GM23338 (cell line): ENCODE measurements at regions not wholly inside any gene's neighbourhood (a gene's known extent, or its start where the extent isn't known, plus 50 kb on each side); places are given as distances from the start of the nearest gene placed in this dataset.

ENCODE experiments used
- ATAC-seq: fragments of 200-7000 bp; cut with Tn5 transposase; 3 replicates; pipeline ENCODE4 v1.9.1; 2020
- DNase-seq: peaks from one replicate; pipeline ENCODE4 v3.0.0-alpha.2; 2015; ENCODE audit warnings: low spot score
- H2AFZ ChIP-seq: fragments of 200-600 bp; sonication (generic); 2 replicates; pipeline ENCODE4 v1.8.0; 2016; ENCODE audit warnings: antibody characterized with exemption, mild to moderate bottlenecking, moderate library complexity
- H3F3A ChIP-seq: fragments of 200-600 bp; sonication (generic); replicated peaks from 2 replicates; pipeline ENCODE4 v1.8.0; 2017; ENCODE audit warnings: antibody characterized with exemption, mixed run types, low read depth
- H3K27ac ChIP-seq: fragments of 200-600 bp; sonication (generic); 2 replicates; pipeline ENCODE4 v1.6.1; 2016; ENCODE audit warnings: low read depth
- H3K27me3 ChIP-seq: fragments of 200-600 bp; sonication (generic); 2 replicates; pipeline ENCODE4 v1.8.0; 2016; ENCODE audit warnings: mild to moderate bottlenecking, mixed run types, moderate library complexity; ENCODE audit not compliant: insufficient read depth
- H3K36me3 ChIP-seq: fragments of 200-600 bp; sonication (generic); 2 replicates; pipeline ENCODE4 v1.8.0; 2016; ENCODE audit warnings: mild to moderate bottlenecking; ENCODE audit not compliant: insufficient read depth
- H3K4me1 ChIP-seq: fragments of 200-600 bp; sonication (generic); 2 replicates; pipeline ENCODE4 v1.8.0; 2016; ENCODE audit warnings: mild to moderate bottlenecking, moderate library complexity; ENCODE audit not compliant: insufficient read depth
- H3K4me2 ChIP-seq: fragments of 200-600 bp; sonication (generic); 2 replicates; pipeline ENCODE4 v1.7.1; 2017; ENCODE audit warnings: mixed run types
- H3K4me3 ChIP-seq: fragments of 200-600 bp; sonication (generic); 2 replicates; pipeline ENCODE4 v1.6.1; 2016; ENCODE audit warnings: mixed run types
- H3K79me2 ChIP-seq: fragments of 200-600 bp; sonication (generic); replicated peaks from 2 replicates; pipeline ENCODE4 v1.8.0; 2017; ENCODE audit warnings: mild to moderate bottlenecking; ENCODE audit not compliant: insufficient read depth
- H3K9me2 ChIP-seq: fragments of 200-600 bp; sonication (generic); 2 replicates; pipeline ENCODE4 v1.8.0; 2017; ENCODE audit not compliant: insufficient read depth
- H4K20me1 ChIP-seq: fragments of 200-600 bp; sonication (generic); replicated peaks from 2 replicates; pipeline ENCODE4 v1.8.0; 2017; ENCODE audit warnings: mild to moderate bottlenecking; ENCODE audit not compliant: insufficient read depth
- H3K27ac Mint-ChIP-seq: 2 replicates; pipeline ENCODE4 v1.8.0; 2020; ENCODE audit warnings: inconsistent platforms, mild to moderate bottlenecking, moderate library complexity, mixed read lengths
- H3K27me3 Mint-ChIP-seq: 3 replicates; pipeline ENCODE4 v1.8.0; 2022; ENCODE audit warnings: low read depth, mild to moderate bottlenecking, moderate library complexity, mixed read lengths, inconsistent platforms; ENCODE audit not compliant: insufficient read depth, poor library complexity
- H3K36me3 Mint-ChIP-seq: 3 replicates; pipeline ENCODE4 v1.8.0; 2021; ENCODE audit warnings: low read depth, mild to moderate bottlenecking, inconsistent platforms, moderate library complexity, mixed read lengths
- H3K4me1 Mint-ChIP-seq: 3 replicates; pipeline ENCODE4 v1.8.0; 2020; ENCODE audit warnings: mild to moderate bottlenecking, inconsistent platforms, mixed read lengths
- H3K4me3 Mint-ChIP-seq: 3 replicates; pipeline ENCODE4 v1.8.0; 2021; ENCODE audit warnings: moderate library complexity, mild to moderate bottlenecking, inconsistent platforms, mixed read lengths
- H3K9me3 Mint-ChIP-seq: 3 replicates; pipeline ENCODE4 v1.8.0; 2020; ENCODE audit warnings: moderate library complexity, mild to moderate bottlenecking, inconsistent platforms, mixed read lengths
- CREB1 ChIP-seq: fragments of 250-450 bp; sonication (Bioruptor Pico); IDR thresholded peaks from 2 replicates; pipeline ENCODE4 v1.5.0; 2020; ENCODE audit warnings: low read depth, mild to moderate bottlenecking, moderate library complexity
- EZH2 ChIP-seq: fragments of 200-600 bp; sonication (generic); IDR thresholded peaks from one replicate; pipeline ENCODE4 v1.8.0; 2017; ENCODE audit warnings: antibody characterized with exemption, mild to moderate bottlenecking, low read depth; ENCODE audit not compliant: unreplicated experiment
- EZH2phosphoT487 ChIP-seq: fragments of 200-600 bp; sonication (generic); IDR thresholded peaks from one replicate; pipeline ENCODE4 v1.8.1; 2018; ENCODE audit warnings: antibody characterized with exemption; ENCODE audit not compliant: unreplicated experiment
- JUNB ChIP-seq: IDR thresholded peaks from one replicate; pipeline ENCODE4 v1.6.1; 2016; ENCODE audit warnings: antibody characterized with exemption; ENCODE audit not compliant: unreplicated experiment
- STAT1 ChIP-seq: IDR thresholded peaks from one replicate; pipeline ENCODE4 v1.6.1; 2016; ENCODE audit warnings: antibody characterized with exemption; ENCODE audit not compliant: unreplicated experiment
- ZNF114 ChIP-seq: fragments of 250-450 bp; sonication (Bioruptor Pico); IDR thresholded peaks from 2 replicates; pipeline ENCODE4 v1.5.0; 2020; ENCODE audit warnings: mild to moderate bottlenecking, moderate library complexity
- TF ChIP-seq, protein P1 (sequence below): IDR thresholded peaks from one replicate; pipeline ENCODE4 v1.6.1; 2018; ENCODE audit warnings: antibody characterized with exemption; ENCODE audit not compliant: unreplicated experiment
- TF ChIP-seq, protein P2 (sequence below): fragments of 250-450 bp; sonication (Bioruptor Pico); IDR thresholded peaks from 2 replicates; pipeline ENCODE4 v1.5.0; 2020; ENCODE audit warnings: mild to moderate bottlenecking, moderate library complexity
- TF ChIP-seq, protein P3 (sequence below), 2 experiments: fragments of 200-600 bp in 1 of 2; sonication (generic) in 1 of 2; conservative IDR thresholded peaks; 2 replicates each; pipeline versions ENCODE4 v1.5.1 to v1.6.1; 2016 to 2017; ENCODE audit warnings: antibody characterized with exemption in 2 of 2, low read depth in 2 of 2, mild to moderate bottlenecking in 2 of 2, moderate library complexity in 1 of 2
- TF ChIP-seq, protein P4 (sequence below): IDR thresholded peaks from 2 replicates; pipeline ENCODE4 v1.6.1; 2016; ENCODE audit warnings: antibody characterized with exemption

DNA sequence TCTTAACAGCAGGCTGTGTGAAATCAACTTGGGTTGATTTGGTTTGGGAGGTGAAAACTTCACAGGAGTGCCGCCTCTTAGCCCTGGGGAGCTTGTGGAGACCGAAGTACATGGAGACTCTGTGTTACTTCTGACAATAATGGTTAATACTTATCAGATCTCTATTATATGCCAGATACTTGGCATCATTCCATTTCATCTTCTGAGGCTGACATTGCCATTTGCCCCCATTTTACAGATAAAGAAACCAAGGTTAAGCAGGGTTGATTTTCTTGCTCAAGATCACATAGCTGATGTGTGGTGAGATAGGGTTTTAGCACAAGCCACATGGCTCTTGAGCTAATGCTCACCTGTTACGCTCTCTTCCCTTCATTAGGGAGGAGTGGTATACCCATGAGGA lies 150.6 kb upstream of the FAM13C start:
- Mint-ChIP-seq H3K27me3 (peaks cover 4% of the 10 kb centered on the region), H3K9me3 (no peaks in the 10 kb centered on the region), H3K4me3 (no peak overlapping the region), H3K27ac (no peak overlapping the region), H3K4me1 (peaks cover 8% of the 10 kb centered on the region; the same call in 2 of the 3 replicates), H3K36me3 (no peaks in the 10 kb centered on the region)
- Histone ChIP-seq H3K4me3 (no peak overlapping the region), H3F3A (no peaks in the 10 kb centered on the region), H2AFZ (no peak overlapping the region), H3K27ac (no peak overlapping the region), H3K4me2 (no peak overlapping the region), H3K36me3 (no peaks in the 10 kb centered on the region), H4K20me1 (no peaks in the 10 kb centered on the region), H3K79me2 (no peaks in the 10 kb centered on the region), H3K27me3 (no peaks in the 10 kb centered on the region), H3K4me1 (peaks cover 9% of the 10 kb centered on the region; the same call in 1 of the 2 replicates), H3K9me2 (no peaks in the 10 kb centered on the region)
- no peak for TF ChIP-seq EZH2
- ATAC-seq = no peak
- no peak for DNase-seq

DNA sequence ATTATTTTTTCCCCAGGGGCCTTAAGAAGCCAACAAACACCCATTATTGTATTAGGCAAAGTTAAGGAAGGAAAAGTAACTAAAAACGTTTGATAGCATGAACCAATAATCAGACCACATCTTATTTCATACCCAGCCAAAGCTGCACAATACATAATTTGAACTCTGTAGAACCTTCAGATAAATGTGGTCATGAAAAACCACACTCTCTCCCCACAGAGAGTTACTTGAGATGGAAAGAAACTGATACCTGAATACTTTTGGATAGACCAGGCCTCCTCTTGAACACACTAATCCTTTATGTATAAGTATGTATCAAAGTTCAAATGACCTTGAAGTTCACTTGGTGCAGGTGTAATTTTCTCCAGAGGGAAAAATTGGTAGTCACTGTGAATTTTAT lies 146.6 kb upstream of the FAM13C start:
- H3K36me3 Mint-ChIP-seq = no peaks in the 10 kb centered on the region
- H3K27ac ChIP-seq = no peak overlapping the region
- H3K4me1 Mint-ChIP-seq = no peaks in the 10 kb centered on the region
- H3K27me3 Mint-ChIP-seq = peaks cover 4% of the 10 kb centered on the region
- no peak overlapping the region for H3K4me3 Mint-ChIP-seq
- no peak overlapping the region for H3K4me2 ChIP-seq
- H3F3A ChIP-seq = no peaks in the 10 kb centered on the region
- H4K20me1 ChIP-seq = no peaks in the 10 kb centered on the region
- no peaks in the 10 kb centered on the region for H3K9me3 Mint-ChIP-seq
- DNase-seq = no peak
- H3K9me2 ChIP-seq = no peaks in the 10 kb centered on the region
- no peak overlapping the region for H3K27ac Mint-ChIP-seq
- H3K79me2 ChIP-seq = no peaks in the 10 kb centered on the region
- no peaks in the 10 kb centered on the region for H3K36me3 ChIP-seq
- no peak for ATAC-seq
- no peaks in the 10 kb centered on the region for H3K4me1 ChIP-seq
- no peak overlapping the region for H3K4me3 ChIP-seq
- no peak overlapping the region for H2AFZ ChIP-seq
- no peaks in the 10 kb centered on the region for H3K27me3 ChIP-seq
- TF ChIP-seq STAT1 = no peak
- TF ChIP-seq, protein P1, sequence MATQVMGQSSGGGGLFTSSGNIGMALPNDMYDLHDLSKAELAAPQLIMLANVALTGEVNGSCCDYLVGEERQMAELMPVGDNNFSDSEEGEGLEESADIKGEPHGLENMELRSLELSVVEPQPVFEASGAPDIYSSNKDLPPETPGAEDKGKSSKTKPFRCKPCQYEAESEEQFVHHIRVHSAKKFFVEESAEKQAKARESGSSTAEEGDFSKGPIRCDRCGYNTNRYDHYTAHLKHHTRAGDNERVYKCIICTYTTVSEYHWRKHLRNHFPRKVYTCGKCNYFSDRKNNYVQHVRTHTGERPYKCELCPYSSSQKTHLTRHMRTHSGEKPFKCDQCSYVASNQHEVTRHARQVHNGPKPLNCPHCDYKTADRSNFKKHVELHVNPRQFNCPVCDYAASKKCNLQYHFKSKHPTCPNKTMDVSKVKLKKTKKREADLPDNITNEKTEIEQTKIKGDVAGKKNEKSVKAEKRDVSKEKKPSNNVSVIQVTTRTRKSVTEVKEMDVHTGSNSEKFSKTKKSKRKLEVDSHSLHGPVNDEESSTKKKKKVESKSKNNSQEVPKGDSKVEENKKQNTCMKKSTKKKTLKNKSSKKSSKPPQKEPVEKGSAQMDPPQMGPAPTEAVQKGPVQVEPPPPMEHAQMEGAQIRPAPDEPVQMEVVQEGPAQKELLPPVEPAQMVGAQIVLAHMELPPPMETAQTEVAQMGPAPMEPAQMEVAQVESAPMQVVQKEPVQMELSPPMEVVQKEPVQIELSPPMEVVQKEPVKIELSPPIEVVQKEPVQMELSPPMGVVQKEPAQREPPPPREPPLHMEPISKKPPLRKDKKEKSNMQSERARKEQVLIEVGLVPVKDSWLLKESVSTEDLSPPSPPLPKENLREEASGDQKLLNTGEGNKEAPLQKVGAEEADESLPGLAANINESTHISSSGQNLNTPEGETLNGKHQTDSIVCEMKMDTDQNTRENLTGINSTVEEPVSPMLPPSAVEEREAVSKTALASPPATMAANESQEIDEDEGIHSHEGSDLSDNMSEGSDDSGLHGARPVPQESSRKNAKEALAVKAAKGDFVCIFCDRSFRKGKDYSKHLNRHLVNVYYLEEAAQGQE = no peak
- TF ChIP-seq EZH2phosphoT487 = no peak
- TF ChIP-seq, protein P2, sequence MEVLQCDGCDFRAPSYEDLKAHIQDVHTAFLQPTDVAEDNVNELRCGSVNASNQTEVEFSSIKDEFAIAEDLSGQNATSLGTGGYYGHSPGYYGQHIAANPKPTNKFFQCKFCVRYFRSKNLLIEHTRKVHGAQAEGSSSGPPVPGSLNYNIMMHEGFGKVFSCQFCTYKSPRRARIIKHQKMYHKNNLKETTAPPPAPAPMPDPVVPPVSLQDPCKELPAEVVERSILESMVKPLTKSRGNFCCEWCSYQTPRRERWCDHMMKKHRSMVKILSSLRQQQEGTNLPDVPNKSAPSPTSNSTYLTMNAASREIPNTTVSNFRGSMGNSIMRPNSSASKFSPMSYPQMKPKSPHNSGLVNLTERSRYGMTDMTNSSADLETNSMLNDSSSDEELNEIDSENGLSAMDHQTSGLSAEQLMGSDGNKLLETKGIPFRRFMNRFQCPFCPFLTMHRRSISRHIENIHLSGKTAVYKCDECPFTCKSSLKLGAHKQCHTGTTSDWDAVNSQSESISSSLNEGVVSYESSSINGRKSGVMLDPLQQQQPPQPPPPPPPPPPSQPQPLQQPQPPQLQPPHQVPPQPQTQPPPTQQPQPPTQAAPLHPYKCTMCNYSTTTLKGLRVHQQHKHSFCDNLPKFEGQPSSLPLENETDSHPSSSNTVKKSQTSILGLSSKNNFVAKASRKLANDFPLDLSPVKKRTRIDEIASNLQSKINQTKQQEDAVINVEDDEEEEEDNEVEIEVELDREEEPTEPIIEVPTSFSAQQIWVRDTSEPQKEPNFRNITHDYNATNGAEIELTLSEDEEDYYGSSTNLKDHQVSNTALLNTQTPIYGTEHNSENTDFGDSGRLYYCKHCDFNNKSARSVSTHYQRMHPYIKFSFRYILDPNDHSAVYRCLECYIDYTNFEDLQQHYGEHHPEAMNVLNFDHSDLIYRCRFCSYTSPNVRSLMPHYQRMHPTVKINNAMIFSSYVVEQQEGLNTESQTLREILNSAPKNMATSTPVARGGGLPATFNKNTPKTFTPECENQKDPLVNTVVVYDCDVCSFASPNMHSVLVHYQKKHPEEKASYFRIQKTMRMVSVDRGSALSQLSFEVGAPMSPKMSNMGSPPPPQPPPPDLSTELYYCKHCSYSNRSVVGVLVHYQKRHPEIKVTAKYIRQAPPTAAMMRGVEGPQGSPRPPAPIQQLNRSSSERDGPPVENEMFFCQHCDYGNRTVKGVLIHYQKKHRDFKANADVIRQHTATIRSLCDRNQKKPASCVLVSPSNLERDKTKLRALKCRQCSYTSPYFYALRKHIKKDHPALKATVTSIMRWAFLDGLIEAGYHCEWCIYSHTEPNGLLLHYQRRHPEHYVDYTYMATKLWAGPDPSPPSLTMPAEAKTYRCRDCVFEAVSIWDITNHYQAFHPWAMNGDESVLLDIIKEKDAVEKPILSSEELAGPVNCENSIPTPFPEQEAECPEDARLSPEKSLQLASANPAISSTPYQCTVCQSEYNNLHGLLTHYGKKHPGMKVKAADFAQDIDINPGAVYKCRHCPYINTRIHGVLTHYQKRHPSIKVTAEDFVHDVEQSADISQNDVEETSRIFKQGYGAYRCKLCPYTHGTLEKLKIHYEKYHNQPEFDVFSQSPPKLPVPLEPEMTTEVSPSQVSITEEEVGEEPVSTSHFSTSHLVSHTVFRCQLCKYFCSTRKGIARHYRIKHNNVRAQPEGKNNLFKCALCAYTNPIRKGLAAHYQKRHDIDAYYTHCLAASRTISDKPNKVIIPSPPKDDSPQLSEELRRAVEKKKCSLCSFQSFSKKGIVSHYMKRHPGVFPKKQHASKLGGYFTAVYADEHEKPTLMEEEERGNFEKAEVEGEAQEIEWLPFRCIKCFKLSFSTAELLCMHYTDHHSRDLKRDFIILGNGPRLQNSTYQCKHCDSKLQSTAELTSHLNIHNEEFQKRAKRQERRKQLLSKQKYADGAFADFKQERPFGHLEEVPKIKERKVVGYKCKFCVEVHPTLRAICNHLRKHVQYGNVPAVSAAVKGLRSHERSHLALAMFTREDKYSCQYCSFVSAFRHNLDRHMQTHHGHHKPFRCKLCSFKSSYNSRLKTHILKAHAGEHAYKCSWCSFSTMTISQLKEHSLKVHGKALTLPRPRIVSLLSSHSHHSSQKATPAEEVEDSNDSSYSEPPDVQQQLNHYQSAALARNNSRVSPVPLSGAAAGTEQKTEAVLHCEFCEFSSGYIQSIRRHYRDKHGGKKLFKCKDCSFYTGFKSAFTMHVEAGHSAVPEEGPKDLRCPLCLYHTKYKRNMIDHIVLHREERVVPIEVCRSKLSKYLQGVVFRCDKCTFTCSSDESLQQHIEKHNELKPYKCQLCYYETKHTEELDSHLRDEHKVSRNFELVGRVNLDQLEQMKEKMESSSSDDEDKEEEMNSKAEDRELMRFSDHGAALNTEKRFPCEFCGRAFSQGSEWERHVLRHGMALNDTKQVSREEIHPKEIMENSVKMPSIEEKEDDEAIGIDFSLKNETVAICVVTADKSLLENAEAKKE (CRISPR knock-in tag) = no peak
- no peak for TF ChIP-seq CREB1 (CRISPR knock-in tag)
- TF ChIP-seq JUNB = no peak
- TF ChIP-seq, protein P3, sequence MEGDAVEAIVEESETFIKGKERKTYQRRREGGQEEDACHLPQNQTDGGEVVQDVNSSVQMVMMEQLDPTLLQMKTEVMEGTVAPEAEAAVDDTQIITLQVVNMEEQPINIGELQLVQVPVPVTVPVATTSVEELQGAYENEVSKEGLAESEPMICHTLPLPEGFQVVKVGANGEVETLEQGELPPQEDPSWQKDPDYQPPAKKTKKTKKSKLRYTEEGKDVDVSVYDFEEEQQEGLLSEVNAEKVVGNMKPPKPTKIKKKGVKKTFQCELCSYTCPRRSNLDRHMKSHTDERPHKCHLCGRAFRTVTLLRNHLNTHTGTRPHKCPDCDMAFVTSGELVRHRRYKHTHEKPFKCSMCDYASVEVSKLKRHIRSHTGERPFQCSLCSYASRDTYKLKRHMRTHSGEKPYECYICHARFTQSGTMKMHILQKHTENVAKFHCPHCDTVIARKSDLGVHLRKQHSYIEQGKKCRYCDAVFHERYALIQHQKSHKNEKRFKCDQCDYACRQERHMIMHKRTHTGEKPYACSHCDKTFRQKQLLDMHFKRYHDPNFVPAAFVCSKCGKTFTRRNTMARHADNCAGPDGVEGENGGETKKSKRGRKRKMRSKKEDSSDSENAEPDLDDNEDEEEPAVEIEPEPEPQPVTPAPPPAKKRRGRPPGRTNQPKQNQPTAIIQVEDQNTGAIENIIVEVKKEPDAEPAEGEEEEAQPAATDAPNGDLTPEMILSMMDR (conservative IDR thresholded peaks at IDR 0.05; ENCODE audit: low read depth in 2 of 2) = no peak
- no peak for TF ChIP-seq ZNF114 (CRISPR knock-in tag)
- no peak for TF ChIP-seq EZH2
- TF ChIP-seq, protein P4, sequence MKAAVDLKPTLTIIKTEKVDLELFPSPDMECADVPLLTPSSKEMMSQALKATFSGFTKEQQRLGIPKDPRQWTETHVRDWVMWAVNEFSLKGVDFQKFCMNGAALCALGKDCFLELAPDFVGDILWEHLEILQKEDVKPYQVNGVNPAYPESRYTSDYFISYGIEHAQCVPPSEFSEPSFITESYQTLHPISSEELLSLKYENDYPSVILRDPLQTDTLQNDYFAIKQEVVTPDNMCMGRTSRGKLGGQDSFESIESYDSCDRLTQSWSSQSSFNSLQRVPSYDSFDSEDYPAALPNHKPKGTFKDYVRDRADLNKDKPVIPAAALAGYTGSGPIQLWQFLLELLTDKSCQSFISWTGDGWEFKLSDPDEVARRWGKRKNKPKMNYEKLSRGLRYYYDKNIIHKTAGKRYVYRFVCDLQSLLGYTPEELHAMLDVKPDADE = no peak
